ENCODE measurements at regions not wholly inside any gene's neighbourhood (a gene's known extent, or its start where the extent isn't known, plus 50 kb on each side); places are given as distances from the start of the nearest gene placed in this dataset.

DNA sequence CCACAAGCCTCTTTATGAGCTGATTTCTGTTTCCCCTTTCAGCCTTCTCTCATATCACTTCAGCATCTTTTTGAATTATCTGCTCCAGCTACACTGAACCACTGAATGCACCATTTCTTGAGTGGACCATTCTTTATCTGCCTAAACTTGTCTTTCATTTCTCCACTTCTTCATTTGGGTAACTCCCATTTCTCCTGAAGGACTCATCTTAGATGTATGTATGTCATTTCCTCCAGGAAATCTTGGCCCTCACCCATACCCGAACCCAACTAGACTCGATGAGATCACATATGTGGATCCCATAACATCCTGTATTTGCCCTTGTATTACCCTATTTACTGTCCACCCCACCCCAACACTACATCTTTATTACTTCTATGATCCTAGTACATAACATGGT is 249.8 kb downstream of the KIF4B start:
- H3K4me3 ChIP-seq: no peak overlapping the region
- TF ChIP-seq, protein P1, sequence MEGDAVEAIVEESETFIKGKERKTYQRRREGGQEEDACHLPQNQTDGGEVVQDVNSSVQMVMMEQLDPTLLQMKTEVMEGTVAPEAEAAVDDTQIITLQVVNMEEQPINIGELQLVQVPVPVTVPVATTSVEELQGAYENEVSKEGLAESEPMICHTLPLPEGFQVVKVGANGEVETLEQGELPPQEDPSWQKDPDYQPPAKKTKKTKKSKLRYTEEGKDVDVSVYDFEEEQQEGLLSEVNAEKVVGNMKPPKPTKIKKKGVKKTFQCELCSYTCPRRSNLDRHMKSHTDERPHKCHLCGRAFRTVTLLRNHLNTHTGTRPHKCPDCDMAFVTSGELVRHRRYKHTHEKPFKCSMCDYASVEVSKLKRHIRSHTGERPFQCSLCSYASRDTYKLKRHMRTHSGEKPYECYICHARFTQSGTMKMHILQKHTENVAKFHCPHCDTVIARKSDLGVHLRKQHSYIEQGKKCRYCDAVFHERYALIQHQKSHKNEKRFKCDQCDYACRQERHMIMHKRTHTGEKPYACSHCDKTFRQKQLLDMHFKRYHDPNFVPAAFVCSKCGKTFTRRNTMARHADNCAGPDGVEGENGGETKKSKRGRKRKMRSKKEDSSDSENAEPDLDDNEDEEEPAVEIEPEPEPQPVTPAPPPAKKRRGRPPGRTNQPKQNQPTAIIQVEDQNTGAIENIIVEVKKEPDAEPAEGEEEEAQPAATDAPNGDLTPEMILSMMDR (IDR thresholded peaks at IDR 0.05 in 8 of 11, conservative IDR thresholded peaks at IDR 0.05 in 3 of 11): no peak
- no peak for TF ChIP-seq POLR2A (IDR thresholded peaks at IDR 0.05)
- no peak for TF ChIP-seq POLR2AphosphoS5 (IDR thresholded peaks at IDR 0.05)
- no peaks in the 10 kb centered on the region for H3K36me3 ChIP-seq
- intact Hi-C loops (cut with DNase I; ENCODE audit: low total_unique reads): no loop called here
- H3K9me3 ChIP-seq: no peaks in the 10 kb centered on the region
- no peak for DNase-seq
- 65 to 74% (median 69%) methylated on average over 2 of the region's 2 CpGs for WGBS, 5 donors
- H3K4me1 ChIP-seq: no peaks in the 10 kb centered on the region
- H3K27me3 ChIP-seq (replicated peaks in 1 of 7): peaks cover 0 to 5% (median 0%) of the 10 kb centered on the region in 7 donors
- H3K27ac ChIP-seq: no peak overlapping the region

DNA sequence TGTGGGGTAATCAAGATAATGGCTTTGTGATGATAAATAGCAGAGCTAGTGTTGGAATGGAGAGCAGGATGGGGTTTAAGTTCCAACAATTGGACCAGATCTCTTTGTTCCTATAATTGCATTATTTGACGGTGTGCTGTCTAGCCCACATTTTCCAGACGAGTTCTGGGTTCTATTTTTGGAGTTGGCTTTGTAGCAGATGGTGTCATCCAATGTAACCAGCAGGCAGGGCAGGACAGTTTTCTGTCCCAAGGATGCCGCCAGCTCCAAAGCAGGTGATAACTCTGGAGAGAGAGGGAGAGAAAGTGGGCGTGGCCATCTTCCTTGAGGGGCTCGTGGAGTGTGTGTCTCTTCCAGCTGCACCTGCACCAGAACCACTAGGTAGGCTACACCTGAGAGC is 251.3 kb downstream of the KIF4B start:
- TF ChIP-seq POLR2A (IDR thresholded peaks at IDR 0.05): no peak
- TF ChIP-seq, protein P1 (IDR thresholded peaks at IDR 0.05 in 8 of 11, conservative IDR thresholded peaks at IDR 0.05 in 3 of 11): no peak
- no peak for DNase-seq

DNA sequence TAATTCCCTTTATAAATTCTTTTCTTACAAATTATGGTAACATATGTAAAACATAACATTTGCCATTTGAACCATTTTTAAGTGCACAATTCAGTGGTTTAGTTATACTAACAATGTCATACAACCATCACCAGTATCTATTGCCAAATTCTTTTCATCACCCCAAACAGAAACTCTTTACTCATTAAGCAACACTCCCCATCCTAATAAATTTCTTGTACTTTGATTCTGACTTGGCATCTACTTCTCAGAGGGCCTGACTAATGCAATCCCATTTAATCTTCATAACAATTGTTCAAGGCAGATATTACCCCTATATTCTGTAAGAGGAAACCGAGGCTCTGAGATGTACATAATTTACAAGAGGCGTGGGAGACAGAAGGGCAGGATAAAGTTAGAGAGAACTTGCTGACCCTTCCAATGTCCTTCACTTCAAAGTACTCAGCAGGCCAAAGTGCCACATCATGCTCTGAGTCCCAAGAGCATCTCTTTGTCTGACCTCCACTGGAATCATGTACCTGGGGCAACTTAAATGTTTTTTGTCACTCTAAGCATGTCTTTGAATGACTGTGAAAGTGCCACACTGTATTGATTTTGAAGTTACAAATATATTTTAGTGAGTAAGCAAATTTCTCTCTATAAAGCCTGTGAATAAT is 255.3 kb downstream of the KIF4B start:
- H3K9me3 ChIP-seq: no peaks in the 10 kb centered on the region
- 72 to 85% (median 78%) methylated on average over 2 of the region's 2 CpGs for WGBS, 5 donors

More for the DNA sequence above, 251.3 kb downstream of the KIF4B start:
- H3K4me3 ChIP-seq: no peak overlapping the region
- no peaks in the 10 kb centered on the region for H3K9me3 ChIP-seq
- intact Hi-C loops (cut with DNase I; ENCODE audit: low total_unique reads): no loop called here
- H3K36me3 ChIP-seq: no peaks in the 10 kb centered on the region
- no peaks in the 10 kb centered on the region for H3K4me1 ChIP-seq
- WGBS, 5 donors: 68 to 83% (median 77%) methylated on average over 5 of the region's 5 CpGs
- H3K27me3 ChIP-seq (replicated peaks in 1 of 7): peaks cover 0 to 5% (median 0%) of the 10 kb centered on the region in 7 donors
- no peak overlapping the region for H3K27ac ChIP-seq

DNA sequence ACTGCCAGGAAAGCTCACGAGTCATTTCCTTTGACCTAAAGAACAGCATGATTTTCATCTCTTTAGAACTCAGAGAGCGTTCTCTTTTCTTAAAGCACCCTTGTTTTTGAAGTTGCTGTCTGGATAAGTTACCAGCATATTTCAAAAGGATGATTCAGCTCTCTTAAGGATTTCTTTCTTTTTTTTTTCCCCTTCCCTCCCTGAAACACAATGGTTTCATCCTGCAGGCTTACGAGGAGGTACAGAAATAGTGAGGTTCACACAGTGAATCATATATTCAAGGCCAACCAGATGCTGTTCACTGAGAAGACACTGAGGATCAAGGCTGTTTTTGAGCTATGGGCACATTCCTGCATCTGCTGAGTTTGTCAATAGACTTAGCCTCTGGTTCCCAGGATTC is 257.2 kb downstream of the KIF4B start:
- no peak overlapping the region for H3K27ac ChIP-seq
- H3K4me3 ChIP-seq: no peak overlapping the region
- no peak for DNase-seq
- no peaks in the 10 kb centered on the region for H3K4me1 ChIP-seq
- H3K27me3 ChIP-seq (replicated peaks in 1 of 7): peaks cover 0 to 3% (median 0%) of the 10 kb centered on the region in 7 donors
- intact Hi-C loops (cut with DNase I; ENCODE audit: low total_unique reads): no loop called here
- TF ChIP-seq POLR2A (IDR thresholded peaks at IDR 0.05) (no peak), POLR2AphosphoS5 (IDR thresholded peaks at IDR 0.05) (no peak)
- TF ChIP-seq, protein P1 (IDR thresholded peaks at IDR 0.05 in 8 of 11, conservative IDR thresholded peaks at IDR 0.05 in 3 of 11): no peak
- no peaks in the 10 kb centered on the region for H3K36me3 ChIP-seq
- H3K9me3 ChIP-seq: no peaks in the 10 kb centered on the region
- WGBS, 5 donors: 33 to 41% (median 34%) methylated on average over 3 of the region's 3 CpGs

More for the DNA sequence above, 255.3 kb downstream of the KIF4B start:
- no peaks in the 10 kb centered on the region for H3K4me1 ChIP-seq
- intact Hi-C loops (cut with DNase I; ENCODE audit: low total_unique reads): no loop called here
- no peak for DNase-seq
- H3K36me3 ChIP-seq: no peaks in the 10 kb centered on the region
- no peak overlapping the region for H3K4me3 ChIP-seq
- H3K27ac ChIP-seq: no peak overlapping the region
- TF ChIP-seq, protein P1 (IDR thresholded peaks at IDR 0.05 in 8 of 11, conservative IDR thresholded peaks at IDR 0.05 in 3 of 11): no peak
- TF ChIP-seq POLR2AphosphoS5 (IDR thresholded peaks at IDR 0.05): no peak
- no peak for TF ChIP-seq POLR2A (IDR thresholded peaks at IDR 0.05)
- peaks cover 0 to 3% (median 0%) of the 10 kb centered on the region in 7 donors for H3K27me3 ChIP-seq (replicated peaks in 1 of 7)

Measured in spleen (tissue), 11 donors.